HG03432 (cell line): ENCODE measurements at regions not wholly inside any gene's neighbourhood (a gene's known extent, or its start where the extent isn't known, plus 50 kb on each side); places are given as distances from the start of the nearest gene placed in this dataset.

Source experiments
- ATAC-seq: cut with Tn5 transposase; IDR thresholded peaks from one replicate; pipeline ENCODE4 v1.9.1; 2021; ENCODE audit warnings: mild to moderate bottlenecking, moderate library complexity; ENCODE audit not compliant: unreplicated experiment

DNA sequence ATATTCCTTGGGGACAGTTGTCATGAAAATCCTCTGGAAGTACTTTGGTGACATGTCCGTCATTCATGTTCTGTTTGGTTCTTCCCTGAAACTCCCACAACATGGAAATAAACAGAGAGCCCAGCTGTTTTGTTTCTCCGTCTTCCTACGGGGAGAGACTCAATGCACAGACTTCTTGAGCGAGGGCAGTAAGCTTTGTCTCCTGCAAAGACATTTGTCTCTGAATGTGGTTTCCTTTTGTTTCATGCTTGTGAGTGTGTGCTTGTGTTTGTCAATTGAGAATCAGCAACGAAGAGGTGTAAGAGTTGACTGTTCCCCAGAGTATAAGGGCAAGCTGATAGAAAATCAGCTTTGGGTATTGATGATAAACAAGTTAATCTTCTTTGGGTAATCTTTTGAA lies 643.0 kb upstream of the RBFOX1 start:
- no peak for ATAC-seq

DNA sequence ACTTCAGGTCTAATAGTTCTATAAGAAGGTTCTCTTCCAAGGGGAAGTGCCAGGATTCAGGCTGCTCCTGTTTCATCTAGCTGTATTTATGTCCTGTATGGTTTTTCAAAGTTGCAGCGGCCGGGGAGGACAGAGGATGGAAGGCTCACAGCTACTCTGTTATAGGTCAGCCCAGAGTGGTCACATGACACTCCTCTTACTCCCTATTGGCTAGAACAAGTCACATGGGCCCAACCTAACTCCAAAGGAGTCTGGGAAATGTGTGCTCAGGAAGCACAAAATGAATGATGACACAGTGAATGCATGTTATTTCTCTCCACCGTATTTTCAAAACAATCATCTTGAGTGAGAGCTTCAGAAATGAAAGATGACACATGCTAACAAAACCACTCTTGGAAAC lies 645.1 kb upstream of the RBFOX1 start:
- no peak for ATAC-seq

DNA sequence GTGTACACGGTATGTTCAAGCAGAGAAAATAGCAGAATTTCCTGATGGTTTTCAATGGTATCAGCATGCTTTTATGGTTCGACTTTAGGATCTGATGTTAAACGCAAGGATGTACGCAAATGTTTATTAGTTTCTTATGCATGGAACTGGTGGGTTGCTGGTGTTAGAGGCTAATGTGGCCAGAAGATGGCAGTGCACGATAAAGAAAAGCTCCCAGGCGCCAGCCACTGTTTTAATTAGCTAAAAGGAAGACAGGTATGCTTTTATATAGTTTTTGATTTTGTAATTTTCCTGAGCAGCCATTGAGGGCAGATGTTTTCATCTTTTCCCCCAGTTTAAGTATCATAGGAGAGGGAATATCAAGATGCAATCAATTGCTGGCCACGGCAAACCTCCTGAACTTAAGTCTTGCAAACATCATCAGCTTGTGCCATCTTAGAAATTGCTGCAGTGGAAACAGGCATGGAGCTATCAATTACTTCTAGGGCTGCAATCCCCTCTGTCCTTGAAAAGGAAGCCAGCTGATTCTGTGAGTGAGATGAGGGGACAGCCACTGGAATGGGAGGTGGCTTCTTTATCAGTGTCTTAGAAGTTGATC lies 648.5 kb upstream of the RBFOX1 start:
- ATAC-seq, result peak; percentile 59

DNA sequence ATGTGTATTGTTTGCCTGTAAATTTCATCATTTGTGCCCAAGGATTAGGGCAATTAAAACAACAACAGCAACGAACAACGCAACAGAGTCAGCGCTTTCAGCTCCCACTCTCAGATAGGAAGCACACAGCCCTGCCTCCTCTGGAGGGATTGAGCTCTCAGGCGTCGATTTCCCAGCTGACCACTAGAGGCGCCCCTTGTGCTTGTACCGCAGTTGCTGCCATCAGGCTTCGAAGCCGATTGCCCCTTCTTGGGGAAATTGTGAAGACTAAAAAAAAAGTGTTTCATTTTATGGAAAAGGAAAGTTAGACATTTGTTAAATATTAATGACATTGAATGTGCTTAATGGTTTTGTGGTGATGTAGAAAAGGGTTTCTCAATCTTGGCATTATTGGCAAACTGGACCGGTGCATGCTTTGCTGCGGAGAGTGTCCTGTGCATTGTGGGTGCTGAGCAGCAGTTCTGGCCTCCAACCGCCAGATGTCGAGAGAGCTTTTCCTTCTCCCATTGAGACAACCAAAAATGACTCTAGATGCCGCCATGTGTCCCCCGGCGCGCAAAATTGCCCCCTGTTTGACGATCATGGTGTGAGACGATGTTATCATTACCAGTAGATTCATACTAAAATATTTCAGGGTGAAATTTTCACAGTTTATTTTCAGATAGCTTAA lies 650.4 kb upstream of the RBFOX1 start:
- no peak for ATAC-seq

DNA sequence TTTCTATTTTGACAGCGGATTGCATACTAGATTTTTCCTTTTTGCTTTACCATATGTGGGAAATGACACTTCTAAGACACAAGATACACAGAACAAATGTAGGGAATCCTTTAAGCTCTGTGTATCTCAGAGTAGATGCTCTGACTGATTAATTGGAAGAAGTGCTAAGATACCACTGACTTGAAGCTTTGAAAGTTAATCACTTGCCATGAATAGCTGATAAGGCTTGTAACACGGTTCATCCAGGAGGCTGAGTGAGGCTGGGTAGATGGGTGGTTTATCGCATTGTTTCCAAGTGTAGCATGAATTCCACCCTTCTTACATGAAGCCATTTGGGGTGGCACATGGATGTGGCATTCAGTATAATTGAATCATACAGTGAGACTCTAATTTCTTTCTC lies 654.1 kb upstream of the RBFOX1 start:
- ATAC-seq, result no peak

DNA sequence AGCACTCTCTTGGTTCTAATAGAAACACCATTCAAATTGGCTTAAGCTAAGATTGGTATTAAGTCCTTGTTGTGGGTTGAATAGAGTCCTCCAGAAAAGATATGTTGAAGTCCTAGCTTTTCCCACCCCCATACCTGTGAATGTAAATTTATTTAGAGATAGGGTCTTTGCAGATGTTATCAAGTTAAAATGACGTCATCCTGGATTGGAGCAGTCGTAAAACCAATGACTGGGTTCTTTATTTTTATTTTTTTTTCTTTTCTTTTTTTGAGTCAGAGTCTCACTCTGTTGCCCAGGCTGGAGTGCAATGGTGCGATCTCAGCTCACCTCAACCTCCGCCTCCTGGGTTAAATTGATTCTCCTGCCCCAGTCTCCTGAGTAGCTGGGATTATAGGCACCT lies 658.6 kb upstream of the RBFOX1 start:
- ATAC-seq, result no peak

DNA sequence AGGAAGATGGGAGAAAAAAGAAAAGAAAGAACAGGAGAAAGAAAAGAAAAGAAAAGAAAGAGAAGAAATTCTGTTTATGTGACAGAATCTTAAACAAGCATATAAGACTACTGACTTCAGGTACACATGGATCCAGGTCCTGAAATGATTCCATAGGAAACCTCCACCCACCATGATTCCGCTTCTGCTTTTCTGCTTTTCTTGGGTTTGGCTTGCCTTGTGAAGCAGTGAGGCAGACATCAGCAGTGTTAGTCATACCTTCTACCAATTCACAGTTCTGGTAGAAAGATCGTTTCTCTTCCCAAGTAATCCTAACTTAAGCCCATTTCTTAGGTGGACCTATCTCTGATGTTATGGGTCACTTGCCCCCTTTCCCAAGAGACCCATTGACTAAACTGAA lies 660.1 kb upstream of the RBFOX1 start:
- no peak for ATAC-seq

DNA sequence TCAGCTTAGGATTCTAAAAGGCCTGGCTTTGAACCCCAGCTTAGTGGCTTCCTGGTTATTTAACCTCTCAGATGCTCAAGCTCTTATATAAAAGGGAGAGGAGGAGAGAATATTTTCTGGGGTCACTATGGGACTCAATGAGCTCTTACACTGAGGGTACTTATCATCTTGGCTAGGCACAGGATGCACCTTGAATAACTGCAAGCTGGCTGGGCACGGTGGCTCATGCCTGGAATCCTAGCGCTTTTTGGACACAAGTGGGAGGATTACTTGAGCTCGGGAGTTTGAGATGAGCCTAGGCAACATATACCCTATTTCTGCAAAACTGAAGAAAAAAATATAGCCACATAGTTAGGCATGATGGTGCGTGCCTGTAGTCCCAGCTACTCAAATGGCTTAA lies 665.3 kb upstream of the RBFOX1 start:
- ATAC-seq, result no peak

DNA sequence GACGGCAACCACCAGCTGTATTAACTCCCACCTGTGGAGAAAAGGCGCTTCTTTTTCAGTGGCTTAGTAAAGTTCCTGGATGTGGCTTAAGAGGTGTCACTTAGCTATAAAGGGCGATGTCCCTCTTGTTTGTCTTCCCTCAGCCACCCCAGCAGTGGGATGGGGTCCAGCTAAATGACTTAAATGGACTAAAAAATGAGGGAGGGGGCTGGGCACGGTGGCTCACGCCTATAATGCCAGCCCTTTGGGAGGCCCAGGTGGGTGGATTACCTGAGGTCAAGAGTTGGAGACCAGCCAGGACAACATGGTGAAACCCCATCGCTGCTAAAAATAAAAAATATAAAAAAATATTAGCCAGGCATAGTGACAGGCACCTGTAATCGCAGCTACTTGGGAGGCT lies 667.5 kb upstream of the RBFOX1 start:
- no peak for ATAC-seq

DNA sequence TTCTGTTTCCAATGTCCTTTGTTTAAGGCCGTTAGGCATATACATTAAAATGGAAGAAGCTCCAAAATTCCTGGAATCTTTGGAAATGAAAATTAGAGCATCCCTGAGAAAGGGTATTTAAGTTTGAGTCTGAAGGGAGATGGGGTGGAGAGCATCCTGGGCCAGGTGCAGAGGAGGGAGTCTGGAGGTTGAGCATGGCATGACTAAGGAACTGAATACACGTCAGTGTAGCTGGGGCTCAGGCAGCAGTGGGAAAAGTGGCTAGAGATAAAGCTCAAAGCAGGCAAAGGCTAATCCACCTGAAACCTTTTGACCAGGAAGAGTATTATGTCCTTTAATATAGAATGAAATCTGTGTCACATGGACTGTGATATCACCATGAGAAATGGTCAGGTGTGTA lies 669.0 kb upstream of the RBFOX1 start:
- no peak for ATAC-seq

DNA sequence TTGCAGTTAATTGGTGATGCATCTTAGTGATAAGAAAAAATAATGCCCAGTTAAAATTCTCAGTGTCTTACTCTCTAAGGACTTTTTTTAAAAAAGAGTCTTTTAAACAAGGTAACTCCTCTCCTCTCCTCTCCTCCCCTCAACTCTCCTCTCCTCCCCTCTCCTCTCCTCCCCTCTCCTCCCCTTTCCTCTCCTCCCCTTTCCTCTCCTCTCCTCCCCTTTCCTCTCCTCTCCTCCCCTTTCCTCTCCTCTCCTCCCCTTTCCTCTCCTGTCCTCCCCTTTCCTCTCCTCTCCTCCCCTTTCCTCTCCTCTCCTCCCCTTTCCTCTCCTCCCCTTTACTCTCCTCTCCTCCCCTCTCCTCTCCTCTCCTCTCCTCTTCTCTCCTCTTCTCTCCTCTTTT lies 675.9 kb upstream of the RBFOX1 start:
- no peak for ATAC-seq

DNA sequence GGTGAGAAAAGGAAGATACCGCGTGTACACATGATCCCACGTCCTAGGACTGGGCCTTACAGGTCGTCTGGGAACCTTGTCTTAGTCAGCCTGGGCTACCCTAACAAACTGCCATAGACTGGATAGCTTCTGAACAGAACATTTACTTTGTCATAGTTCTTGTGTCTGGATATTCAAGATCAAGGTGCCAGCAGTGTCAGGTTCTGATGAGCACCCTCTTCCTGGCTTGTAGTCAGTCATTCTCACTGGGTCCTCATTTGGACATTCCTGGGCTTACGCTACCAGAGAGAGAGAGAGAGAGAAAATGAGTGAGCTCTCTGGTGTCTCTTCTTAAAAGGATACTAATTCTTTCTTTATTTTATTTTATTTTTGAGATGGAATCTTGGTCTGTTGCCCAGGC lies 685.8 kb upstream of the RBFOX1 start:
- ATAC-seq, result no peak

DNA sequence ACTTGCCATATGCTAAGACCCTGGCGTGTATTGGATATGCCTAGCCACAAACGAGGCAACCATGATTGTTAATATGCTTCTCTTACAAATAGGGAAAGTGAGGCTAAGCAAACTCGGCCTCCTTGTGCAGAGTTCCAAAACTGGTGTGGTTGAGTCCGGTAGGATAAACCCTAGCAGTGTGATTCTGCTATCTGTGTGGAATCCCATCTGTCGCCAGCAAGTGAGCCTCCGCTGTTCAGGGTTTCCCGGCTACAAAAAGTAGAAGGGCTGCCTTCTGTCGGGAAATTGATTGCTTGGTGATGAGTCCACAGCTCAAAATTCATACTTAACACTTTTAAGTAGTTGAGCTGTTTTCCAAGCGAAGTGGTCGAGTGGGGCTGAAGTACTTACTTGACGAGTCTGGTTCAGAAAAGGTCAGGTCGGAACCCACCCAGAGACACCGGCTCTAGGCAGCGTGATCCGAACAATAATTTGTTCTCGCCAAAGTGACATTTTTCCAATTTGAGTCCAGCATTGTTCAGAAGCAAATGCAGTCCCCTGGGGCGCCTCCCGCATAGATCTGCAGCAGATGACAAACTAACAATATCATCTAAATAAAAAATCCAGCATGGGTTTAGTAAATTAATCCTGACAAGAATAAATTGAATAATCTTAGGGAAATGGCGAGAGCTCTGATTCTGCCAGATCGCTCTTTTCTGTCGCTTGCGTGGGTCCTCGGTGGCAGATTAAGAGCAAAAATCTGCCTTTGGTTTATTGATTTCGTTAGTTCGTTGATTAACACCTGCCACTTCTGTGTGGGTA lies 686.7 kb upstream of the RBFOX1 start:
- no peak for ATAC-seq

DNA sequence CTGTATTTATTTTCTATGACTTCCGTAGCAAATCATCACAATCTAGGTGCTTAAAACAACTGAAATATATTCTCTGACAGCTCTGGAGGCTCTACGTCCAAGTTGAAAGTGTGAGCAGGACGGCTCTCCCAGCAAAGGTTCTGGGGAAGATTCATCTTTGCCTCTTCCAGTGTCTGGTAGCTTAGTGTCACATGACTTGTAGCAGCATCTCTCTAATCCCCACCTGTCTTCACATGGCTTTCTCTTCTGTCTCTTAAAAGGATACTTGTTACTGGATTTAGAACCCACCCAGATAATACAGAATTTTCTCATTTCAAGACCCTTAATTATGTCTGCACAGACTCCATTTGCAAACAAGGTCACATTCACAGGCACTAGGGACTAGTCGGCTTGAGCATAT lies 687.7 kb upstream of the RBFOX1 start:
- no peak for ATAC-seq

DNA sequence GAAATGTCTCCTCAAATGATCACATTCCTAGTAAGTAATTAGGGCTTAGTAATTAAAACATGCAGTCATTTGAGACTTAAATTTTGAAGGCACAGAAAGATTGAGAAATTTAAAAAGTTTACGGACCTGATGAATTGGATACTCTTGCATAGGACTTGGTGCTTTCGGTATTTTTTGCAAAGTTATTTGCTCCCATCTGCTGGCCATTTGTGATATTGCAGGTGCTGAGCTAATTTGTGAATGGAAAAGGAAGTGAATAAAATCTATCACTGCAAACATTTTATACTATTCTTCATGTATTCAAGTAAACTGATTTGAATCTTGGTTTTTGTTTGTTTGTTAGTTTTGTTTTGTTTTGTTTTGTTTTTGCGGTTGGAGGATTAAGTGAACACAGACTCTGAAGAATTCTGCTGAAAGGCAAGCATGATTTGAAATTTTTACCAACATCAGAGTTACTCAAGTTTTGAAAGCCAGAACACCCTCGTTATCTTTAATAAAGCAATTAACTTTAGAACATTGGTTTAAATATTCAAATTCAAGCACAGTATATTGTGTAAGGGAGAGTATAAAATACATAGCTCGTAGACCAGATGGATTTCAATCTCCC lies 689.5 kb upstream of the RBFOX1 start:
- ATAC-seq, result peak; percentile 60

DNA sequence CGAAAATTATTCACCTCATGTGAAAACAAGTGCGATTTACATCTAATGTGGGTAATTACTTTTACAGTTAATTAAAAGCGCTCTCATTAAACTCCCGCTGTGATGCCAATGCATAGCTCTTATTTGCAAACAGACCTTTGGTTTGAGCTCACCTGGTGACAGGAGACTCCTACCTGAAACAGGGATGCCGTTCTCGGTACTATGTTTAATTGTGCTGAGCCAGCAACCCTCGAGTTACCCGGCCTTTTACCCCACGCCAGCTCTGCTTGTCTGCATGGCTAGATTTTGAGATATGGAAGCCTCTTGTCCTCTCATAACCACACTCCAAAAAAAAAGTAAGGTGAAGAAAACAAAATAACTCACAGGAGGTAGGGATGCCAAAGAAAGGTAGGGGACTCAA lies 690.4 kb upstream of the RBFOX1 start:
- no peak for ATAC-seq

DNA sequence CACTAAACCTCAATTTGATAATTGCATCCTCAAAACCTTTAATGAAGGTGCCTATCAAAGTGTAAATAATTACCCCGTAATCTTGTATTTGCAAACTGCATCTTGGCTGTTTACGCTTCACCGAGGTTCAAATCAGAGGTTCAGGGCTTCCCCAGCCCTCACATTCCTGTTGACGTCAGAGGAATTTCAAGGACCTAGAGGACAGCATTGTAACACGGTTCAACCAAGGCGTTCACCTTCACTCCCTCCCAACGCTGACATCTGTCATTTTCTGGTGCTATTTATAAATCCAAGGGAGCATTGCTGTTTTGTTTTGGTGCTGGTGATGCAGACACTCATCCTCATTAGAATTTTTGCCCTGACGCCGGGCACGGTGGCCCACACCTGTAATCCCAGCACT lies 691.6 kb upstream of the RBFOX1 start:
- no peak for ATAC-seq

DNA sequence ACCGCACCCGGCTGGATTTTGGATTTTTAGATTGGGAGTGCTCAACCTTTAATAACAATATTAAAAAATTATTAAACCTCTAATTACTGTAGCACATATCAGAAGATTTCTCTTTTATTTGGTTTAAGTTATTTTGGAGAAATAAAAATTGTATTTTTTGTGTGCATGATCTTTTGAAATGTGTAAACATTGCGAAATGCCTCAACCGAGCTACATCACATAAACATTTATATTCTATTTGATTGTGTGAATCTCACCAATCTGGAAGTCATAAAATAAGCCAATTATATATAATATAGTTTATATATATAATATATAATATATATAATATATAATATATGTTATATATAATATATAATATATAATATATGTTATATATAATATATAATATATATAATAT lies 696.2 kb upstream of the RBFOX1 start:
- no peak for ATAC-seq

DNA sequence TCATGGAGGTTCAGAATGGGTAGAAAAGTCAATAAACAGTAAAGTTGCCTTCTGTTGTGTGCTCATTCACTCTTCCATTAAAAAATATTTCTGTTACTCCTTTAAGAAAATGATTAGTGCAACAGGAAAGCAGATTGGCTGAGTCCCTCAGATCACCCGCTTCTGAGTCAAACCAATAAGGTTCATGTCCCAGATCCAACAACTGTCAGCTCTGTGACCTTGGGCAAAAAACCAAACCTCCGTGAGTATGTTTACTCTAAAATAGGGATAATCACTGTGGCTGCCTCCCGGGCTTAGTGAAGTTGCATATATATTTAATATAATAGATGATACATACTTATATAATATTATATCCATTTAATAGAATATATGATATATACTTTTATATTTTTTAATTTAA lies 698.5 kb upstream of the RBFOX1 start:
- no peak for ATAC-seq

DNA sequence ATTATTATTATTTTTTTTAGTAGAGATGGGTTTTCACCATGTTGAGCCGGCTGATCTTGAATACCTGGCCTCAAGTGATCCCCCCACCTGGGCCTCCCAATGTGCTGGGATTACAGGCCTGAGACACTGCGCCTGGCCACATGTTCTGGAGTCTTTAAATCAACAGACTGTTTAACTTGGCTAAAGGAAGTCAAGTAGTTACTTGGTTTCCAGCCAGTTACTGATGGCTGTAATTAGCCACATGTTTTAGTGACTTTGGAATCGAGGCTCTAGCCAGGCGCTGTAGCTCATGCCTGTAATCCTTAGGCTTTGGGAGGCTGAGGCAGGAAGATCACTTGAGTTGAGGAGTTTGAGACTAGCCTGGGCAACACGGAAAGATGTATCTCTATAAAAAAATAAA lies 699.2 kb upstream of the RBFOX1 start:
- ATAC-seq, result no peak

DNA sequence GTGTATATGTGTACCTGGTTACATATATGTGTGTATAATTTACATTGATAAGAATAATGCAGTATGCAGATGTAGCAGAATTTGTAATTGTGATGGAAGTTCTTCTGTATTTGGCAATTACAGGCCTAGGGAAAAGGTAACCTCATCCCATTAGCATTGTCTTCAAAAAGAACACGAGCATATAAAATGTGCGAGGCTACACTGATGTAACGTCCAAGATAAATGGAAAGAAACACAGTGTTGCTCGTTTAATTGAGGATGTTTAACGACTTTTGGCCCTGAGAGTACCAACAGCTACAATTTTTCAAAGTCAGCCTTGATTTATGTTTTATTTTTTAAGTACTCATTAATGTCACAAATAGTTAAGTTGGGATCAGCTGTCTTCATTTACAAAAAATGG lies 703.5 kb upstream of the RBFOX1 start:
- ATAC-seq, result no peak

DNA sequence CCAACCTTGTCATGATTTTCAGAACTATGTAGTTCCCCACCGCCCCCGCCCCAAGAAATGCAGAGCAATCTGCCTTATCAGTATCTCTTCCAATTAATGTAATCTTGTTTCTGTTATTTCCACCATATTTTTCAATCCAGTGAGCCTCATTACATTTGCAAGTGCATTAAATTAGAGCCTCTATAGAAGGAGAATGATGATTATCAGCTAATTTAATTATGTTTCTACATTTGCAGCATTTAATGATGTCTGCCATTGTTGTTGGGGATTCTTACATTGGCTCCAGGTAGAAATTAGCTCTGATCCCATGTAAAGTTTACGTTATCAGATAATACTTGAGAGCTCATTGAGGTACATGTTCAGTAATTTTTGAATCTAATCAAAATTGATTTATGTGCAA lies 707.0 kb upstream of the RBFOX1 start:
- no peak for ATAC-seq
